Activated CD8-positive, alpha-beta T cell treated with anti-CD3 and anti-CD28 coated beads, Interleukin-2, amount 10 ng/mL, durations not matched to agents 7 days and 5 days (primary cell): ENCODE measurements at regions not wholly inside any gene's neighbourhood (a gene's known extent, or its start where the extent isn't known, plus 50 kb on each side); places are given as distances from the start of the nearest gene placed in this dataset.

ENCODE experiments used
- ATAC-seq: fragments of 150-1000 bp; cut with Tn5 transposase; one replicate; pipeline ENCODE4 v1.10.0; 2021; ENCODE audit warnings: moderate library complexity
- CTCF ChIA-PET: fragments of 350-600 bp; sonication (Branson Sonifier 250); formaldehyde crosslinking; loops from one replicate; lab custom pipeline; 2021; ENCODE audit warnings: antibody characterized with exemption; lab: Charles Lee
- POLR2A ChIA-PET: fragments of 350-600 bp; sonication (Branson Sonifier 250); formaldehyde crosslinking; loops from one replicate; lab custom pipeline; 2021; ENCODE audit warnings: antibody characterized with exemption; lab: Charles Lee
- DNase-seq: peaks from one replicate; pipeline ENCODE4 v3.0.0-alpha.2; 2020
- H3K27ac Mint-ChIP-seq: one replicate; pipeline ENCODE4 v1.8.0; 2021; ENCODE audit warnings: mild to moderate bottlenecking, mixed read lengths
- H3K27me3 Mint-ChIP-seq: one replicate; pipeline ENCODE4 v1.8.0; 2021; ENCODE audit warnings: low read depth, mixed read lengths
- H3K36me3 Mint-ChIP-seq: one replicate; pipeline ENCODE4 v1.8.0; 2021; ENCODE audit warnings: low read depth, mixed read lengths
- H3K4me1 Mint-ChIP-seq: one replicate; pipeline ENCODE4 v1.8.0; 2021; ENCODE audit warnings: low read depth, mixed read lengths
- H3K4me3 Mint-ChIP-seq: one replicate; pipeline ENCODE4 v1.8.0; 2021; ENCODE audit warnings: mild to moderate bottlenecking, mixed read lengths
- H3K9me3 Mint-ChIP-seq: one replicate; pipeline ENCODE4 v1.8.0; 2022; ENCODE audit warnings: mixed read lengths; ENCODE audit not compliant: insufficient read depth

GRCh38 chr21:28339403-28339802 is 653.3 kb downstream of the LTN1 start:
- H3K27me3 Mint-ChIP-seq, result no peaks in the 10 kb centered on the region
- H3K36me3 Mint-ChIP-seq, result no peaks in the 10 kb centered on the region
- DNase-seq (no peak), ATAC-seq (no peak)
- no peaks in the 10 kb centered on the region for H3K4me1 Mint-ChIP-seq
- ChIA-PET CTCF (no interaction called here), POLR2A (no interaction called here)
- H3K27ac Mint-ChIP-seq, result no peak overlapping the region
- H3K9me3 Mint-ChIP-seq, result no peaks in the 10 kb centered on the region
- no peak overlapping the region for H3K4me3 Mint-ChIP-seq

- ATAC-seq, result no peak
Measured at GRCh38 chr21:28338701-28339305, 653.9 kb downstream of the LTN1 start.

GRCh38 chr21:28337315-28337714 is 655.4 kb downstream of the LTN1 start:
- no peaks in the 10 kb centered on the region for H3K36me3 Mint-ChIP-seq
- H3K27me3 Mint-ChIP-seq, result no peaks in the 10 kb centered on the region
- H3K4me1 Mint-ChIP-seq, result no peaks in the 10 kb centered on the region
- H3K4me3 Mint-ChIP-seq, result no peak overlapping the region
- ChIA-PET CTCF (interaction anchor here (1.5 kb wide), 1 partner anchor 408 kb away, joined by 3 read pairs; no protein-coding TSS in a partner anchor), POLR2A (no interaction called here)
- no peaks in the 10 kb centered on the region for H3K9me3 Mint-ChIP-seq
- no peak overlapping the region for H3K27ac Mint-ChIP-seq
- ATAC-seq (no peak), DNase-seq (no peak)

More at GRCh38 chr21:28338701-28339305, 653.9 kb downstream of the LTN1 start:
- Mint-ChIP-seq H3K9me3 (no peaks in the 10 kb centered on the region), H3K27me3 (no peaks in the 10 kb centered on the region), H3K4me3 (no peak overlapping the region), H3K27ac (no peak overlapping the region), H3K4me1 (no peaks in the 10 kb centered on the region), H3K36me3 (no peaks in the 10 kb centered on the region)
- DNase-seq, result no peak
- POLR2A ChIA-PET, result no interaction called here
- CTCF ChIA-PET, result interaction anchor here (1.5 kb wide), 1 partner anchor 406 kb away, joined by 3 read pairs; no protein-coding TSS in a partner anchor

GRCh38 chr21:28336314-28336713 is 656.4 kb downstream of the LTN1 start:
- H3K4me1 Mint-ChIP-seq, result no peaks in the 10 kb centered on the region
- no peaks in the 10 kb centered on the region for H3K9me3 Mint-ChIP-seq
- ChIA-PET POLR2A (no interaction called here), CTCF (interaction anchor here (1.2 kb wide), 1 partner anchor 409 kb away, joined by 7 read pairs; no protein-coding TSS in a partner anchor)
- no peaks in the 10 kb centered on the region for H3K36me3 Mint-ChIP-seq
- ATAC-seq (no peak), DNase-seq (no peak)
- H3K27me3 Mint-ChIP-seq, result no peaks in the 10 kb centered on the region
- H3K27ac Mint-ChIP-seq, result no peak overlapping the region
- no peak overlapping the region for H3K4me3 Mint-ChIP-seq

GRCh38 chr21:28334407-28334806 is 658.3 kb downstream of the LTN1 start:
- no peak overlapping the region for H3K4me3 Mint-ChIP-seq
- no peak overlapping the region for H3K27ac Mint-ChIP-seq
- ChIA-PET CTCF (no interaction called here), POLR2A (no interaction called here)
- no peaks in the 10 kb centered on the region for H3K4me1 Mint-ChIP-seq
- H3K36me3 Mint-ChIP-seq, result no peaks in the 10 kb centered on the region
- no peak for DNase-seq
- no peak for ATAC-seq
- no peaks in the 10 kb centered on the region for H3K27me3 Mint-ChIP-seq
- peaks cover 4% of the 10 kb centered on the region for H3K9me3 Mint-ChIP-seq

GRCh38 chr21:28333578-28334075 is 659.0 kb downstream of the LTN1 start:
- Mint-ChIP-seq H3K4me1 (no peaks in the 10 kb centered on the region), H3K36me3 (no peaks in the 10 kb centered on the region), H3K4me3 (no peak overlapping the region), H3K9me3 (peaks cover 4% of the 10 kb centered on the region), H3K27ac (no peak overlapping the region), H3K27me3 (no peaks in the 10 kb centered on the region)
- DNase-seq (no peak), ATAC-seq (no peak)
- POLR2A ChIA-PET, result no interaction called here
- CTCF ChIA-PET, result no interaction called here

GRCh38 chr21:28332796-28333195 is 659.9 kb downstream of the LTN1 start:
- DNase-seq (no peak), ATAC-seq (no peak)
- H3K27ac Mint-ChIP-seq, result no peak overlapping the region
- POLR2A ChIA-PET, result no interaction called here
- CTCF ChIA-PET, result no interaction called here
- H3K36me3 Mint-ChIP-seq, result no peaks in the 10 kb centered on the region
- no peaks in the 10 kb centered on the region for H3K27me3 Mint-ChIP-seq
- peaks cover 4% of the 10 kb centered on the region for H3K9me3 Mint-ChIP-seq
- no peaks in the 10 kb centered on the region for H3K4me1 Mint-ChIP-seq
- no peak overlapping the region for H3K4me3 Mint-ChIP-seq

- Mint-ChIP-seq H3K27me3 (no peaks in the 10 kb centered on the region), H3K4me3 (no peak overlapping the region), H3K9me3 (peaks cover 19% of the 10 kb centered on the region), H3K27ac (no peak overlapping the region), H3K36me3 (no peaks in the 10 kb centered on the region), H3K4me1 (no peaks in the 10 kb centered on the region)
- ChIA-PET CTCF (no interaction called here), POLR2A (no interaction called here)
- no peak for ATAC-seq
- DNase-seq, result no peak
Measured at GRCh38 chr21:28325618-28326017, 667.1 kb downstream of the LTN1 start.

- Mint-ChIP-seq H3K4me3 (no peak overlapping the region), H3K27me3 (no peaks in the 10 kb centered on the region), H3K4me1 (no peaks in the 10 kb centered on the region), H3K27ac (no peak overlapping the region), H3K36me3 (no peaks in the 10 kb centered on the region), H3K9me3 (peaks cover 21% of the 10 kb centered on the region)
- DNase-seq, result no peak
- ChIA-PET CTCF (no interaction called here), POLR2A (no interaction called here)
- no peak for ATAC-seq
Measured at GRCh38 chr21:28324690-28325089, 668.0 kb downstream of the LTN1 start.

- POLR2A ChIA-PET, result no interaction called here
- no peaks in the 10 kb centered on the region for H3K4me1 Mint-ChIP-seq
Measured at GRCh38 chr21:28317177-28317950, 675.3 kb downstream of the LTN1 start.

GRCh38 chr21:28311411-28312190 is 681.1 kb downstream of the LTN1 start:
- POLR2A ChIA-PET, result no interaction called here
- no peak for DNase-seq
- Mint-ChIP-seq H3K4me3 (no peak overlapping the region), H3K4me1 (no peaks in the 10 kb centered on the region), H3K36me3 (no peaks in the 10 kb centered on the region), H3K9me3 (no peaks in the 10 kb centered on the region), H3K27ac (no peak overlapping the region), H3K27me3 (no peaks in the 10 kb centered on the region)
- CTCF ChIA-PET, result no interaction called here
- no peak for ATAC-seq

More at GRCh38 chr21:28317177-28317950, 675.3 kb downstream of the LTN1 start:
- DNase-seq (no peak), ATAC-seq (no peak)
- Mint-ChIP-seq H3K36me3 (no peaks in the 10 kb centered on the region), H3K4me3 (no peak overlapping the region), H3K9me3 (peaks cover 6% of the 10 kb centered on the region), H3K27ac (no peak overlapping the region), H3K27me3 (no peaks in the 10 kb centered on the region)
- CTCF ChIA-PET, result no interaction called here

- DNase-seq, result no peak
- Mint-ChIP-seq H3K36me3 (no peaks in the 10 kb centered on the region), H3K4me3 (no peak overlapping the region), H3K27me3 (no peaks in the 10 kb centered on the region), H3K4me1 (no peaks in the 10 kb centered on the region), H3K27ac (no peak overlapping the region), H3K9me3 (no peaks in the 10 kb centered on the region)
- ChIA-PET CTCF (no interaction called here), POLR2A (no interaction called here)
- no peak for ATAC-seq
Measured at GRCh38 chr21:28310711-28311110, 682.0 kb downstream of the LTN1 start.
